C4-2B (cell line): ENCODE measurements at regions not wholly inside any gene's neighbourhood (a gene's known extent, or its start where the extent isn't known, plus 50 kb on each side); places are given as distances from the start of the nearest gene placed in this dataset.
A peak's percentile ranks its signal among the peaks of the same experiment; 100 is the strongest.
"Not testable (repeated sequence)": the region's sequence is repeated elsewhere in the genome, so short reads cannot be mapped to it uniquely, and the experiment has no call there.

ENCODE experiments used
- H3K27ac ChIP-seq: fragments of 450-650 bp; 2 replicates; pipeline ENCODE4 v1.5.1; 2017
- CTCF ChIP-seq: fragments of 450-650 bp; conservative IDR thresholded peaks from 2 replicates; pipeline ENCODE4 v1.5.1; 2017; ENCODE audit warnings: mild to moderate bottlenecking
- ZFX ChIP-seq: fragments of 450-650 bp; IDR thresholded peaks from 2 replicates; pipeline ENCODE4 v1.6.1; 2017

- no peak overlapping the region for H3K27ac ChIP-seq
- no peak for TF ChIP-seq ZFX
- peak; percentile 89 for TF ChIP-seq CTCF
Measured at GRCh38 chr4:77240469-77241066, 83.6 kb downstream of the CCNG2 start.

GRCh38 chr4:77248805-77249204 is 91.8 kb downstream of the CCNG2 start:
- TF ChIP-seq CTCF (no peak), ZFX (no peak)

GRCh38 chr4:77251751-77252150 is 94.7 kb downstream of the CCNG2 start:
- no peak overlapping the region for H3K27ac ChIP-seq

More at GRCh38 chr4:77248805-77249204, 91.8 kb downstream of the CCNG2 start:
- no peak overlapping the region for H3K27ac ChIP-seq

GRCh38 chr4:77263247-77263646 is 106.2 kb downstream of the CCNG2 start:
- H3K27ac ChIP-seq, result no peak overlapping the region
- TF ChIP-seq CTCF, result no peak
- no peak for TF ChIP-seq ZFX

More at GRCh38 chr4:77251751-77252150, 94.7 kb downstream of the CCNG2 start:
- TF ChIP-seq ZFX (no peak), CTCF (no peak)

- H3K27ac ChIP-seq, result not testable (repeated sequence)
Measured at GRCh38 chr4:77263976-77264375, 107.0 kb downstream of the CCNG2 start.

- TF ChIP-seq ZFX (no peak), CTCF (no peak)
- H3K27ac ChIP-seq, result no peak overlapping the region
Measured at GRCh38 chr4:77264826-77265225, 107.8 kb downstream of the CCNG2 start.

GRCh38 chr4:77268108-77268507 is 111.1 kb downstream of the CCNG2 start:
- TF ChIP-seq CTCF (no peak), ZFX (no peak)
- no peak overlapping the region for H3K27ac ChIP-seq

- TF ChIP-seq CTCF (no peak), ZFX (no peak)
- no peak overlapping the region for H3K27ac ChIP-seq
Measured at GRCh38 chr4:77269505-77269904, 112.5 kb downstream of the CCNG2 start.
